BE2C (cell line): ENCODE measurements at regions not wholly inside any gene's neighbourhood (a gene's known extent, or its start where the extent isn't known, plus 50 kb on each side); places are given as distances from the start of the nearest gene placed in this dataset.

Experiments
- DNase-seq: peaks from one replicate; pipeline ENCODE4 v3.0.0-alpha.2; 2020
- H3K27me3 ChIP-seq: fragments of 250-450 bp; sonication (Bioruptor Pico); 2 replicates; pipeline ENCODE4 v1.5.1; 2020; ENCODE audit warnings: mild to moderate bottlenecking
- H3K36me3 ChIP-seq: fragments of 250-450 bp; sonication (Bioruptor Pico); 2 replicates; pipeline ENCODE4 v1.5.1; 2020; ENCODE audit warnings: mild to moderate bottlenecking
- H3K4me1 ChIP-seq: fragments of 250-450 bp; sonication (Bioruptor Pico); 2 replicates; pipeline ENCODE4 v1.5.1; 2020
- H3K4me3 ChIP-seq: 2 replicates; pipeline ENCODE4 v1.5.1; 2011; ENCODE audit warnings: low read depth, low read length
- H3K9me3 ChIP-seq: fragments of 250-450 bp; sonication (Bioruptor Pico); 2 replicates; pipeline ENCODE4 v1.5.1; 2020
- CTCF ChIP-seq: IDR thresholded peaks from 2 replicates; pipeline ENCODE4 v1.5.1; 2012; ENCODE audit warnings: mild to moderate bottlenecking, low read depth, low read length

GRCh38 chr1:98053471-98054366 is 132.9 kb upstream of the DPYD start:
- H3K4me3 ChIP-seq = peak overlapping the region; percentile 46
- no peaks in the 10 kb centered on the region for H3K27me3 ChIP-seq
- no peaks in the 10 kb centered on the region for H3K9me3 ChIP-seq
- peaks cover 5% of the 10 kb centered on the region; the same call in 1 of the 2 replicates for H3K4me1 ChIP-seq
- TF ChIP-seq CTCF = peak; percentile 49
- H3K36me3 ChIP-seq = no peaks in the 10 kb centered on the region
- DNase-seq = peak; percentile 70

DNA sequence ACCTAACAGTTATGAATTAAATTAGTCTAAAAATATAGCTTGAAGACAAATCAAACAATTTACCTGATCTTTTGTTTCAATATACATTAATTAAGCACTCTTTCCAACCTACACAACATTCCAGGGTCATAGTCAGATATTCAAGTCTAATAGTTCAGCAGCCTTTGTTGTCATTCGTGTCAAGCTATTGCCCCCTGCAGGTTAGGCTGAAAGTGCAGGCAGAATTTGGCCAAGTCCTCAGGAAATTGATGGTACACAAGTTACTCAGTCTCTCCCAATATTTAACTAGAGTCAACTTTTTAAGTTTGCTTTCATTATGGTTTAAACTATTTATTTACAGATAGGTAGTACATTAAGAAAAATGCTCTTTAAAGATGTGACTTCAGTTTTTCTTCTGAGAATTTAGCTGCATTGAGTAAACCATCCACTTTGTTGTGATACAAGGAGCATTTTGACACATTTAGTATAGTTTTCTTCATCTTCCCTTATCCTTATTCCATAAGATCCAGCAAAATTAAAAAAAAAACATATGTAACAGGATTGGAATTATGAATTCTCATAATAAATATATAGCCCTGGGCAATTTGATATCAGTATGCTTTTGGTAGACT is 130.3 kb upstream of the DPYD start:
- H3K4me3 ChIP-seq = no peak overlapping the region
- H3K27me3 ChIP-seq = no peaks in the 10 kb centered on the region
- DNase-seq = peak; percentile 82
- peaks cover 3% of the 10 kb centered on the region for H3K36me3 ChIP-seq
- 0 out of 2 replicates have a peak, but pooled peaks cover 5% of the 10 kb centered on the region for H3K4me1 ChIP-seq
- H3K9me3 ChIP-seq = no peaks in the 10 kb centered on the region
- peak; percentile 97 for TF ChIP-seq CTCF

- DNase-seq = peak; percentile 71
- TF ChIP-seq CTCF = 0 out of 2 replicates have a peak, but pooled peaks have one; percentile 1
- Histone ChIP-seq H3K4me1 (no peaks in the 10 kb centered on the region), H3K4me3 (peak overlapping the region; percentile 79), H3K9me3 (no peaks in the 10 kb centered on the region), H3K36me3 (peaks cover 13% of the 10 kb centered on the region), H3K27me3 (no peaks in the 10 kb centered on the region)
Measured at GRCh38 chr1:98049370-98050135, 128.7 kb upstream of the DPYD start.

- Histone ChIP-seq H3K36me3 (peaks cover 20% of the 10 kb centered on the region), H3K27me3 (no peaks in the 10 kb centered on the region), H3K4me1 (peaks cover 6% of the 10 kb centered on the region; the same call in 1 of the 2 replicates), H3K4me3 (peak overlapping the region; percentile 79), H3K9me3 (no peaks in the 10 kb centered on the region)
- DNase-seq = peak; percentile 12
- TF ChIP-seq CTCF = no peak
Measured at GRCh38 chr1:98048751-98049325, 128.0 kb upstream of the DPYD start.

- Histone ChIP-seq H3K9me3 (no peaks in the 10 kb centered on the region), H3K36me3 (peaks cover 26% of the 10 kb centered on the region), H3K4me1 (peaks cover 8% of the 10 kb centered on the region; the same call in 1 of the 2 replicates), H3K4me3 (peak overlapping the region; percentile 79), H3K27me3 (no peaks in the 10 kb centered on the region)
- TF ChIP-seq CTCF = no peak
- DNase-seq = peak; percentile 76
Measured at GRCh38 chr1:98048244-98048643, 127.4 kb upstream of the DPYD start.
